ENCODE measurements at regions not wholly inside any gene's neighbourhood (a gene's known extent, or its start where the extent isn't known, plus 50 kb on each side); places are given as distances from the start of the nearest gene placed in this dataset.
A peak's percentile ranks its signal among the peaks of the same experiment; 100 is the strongest.

DNA sequence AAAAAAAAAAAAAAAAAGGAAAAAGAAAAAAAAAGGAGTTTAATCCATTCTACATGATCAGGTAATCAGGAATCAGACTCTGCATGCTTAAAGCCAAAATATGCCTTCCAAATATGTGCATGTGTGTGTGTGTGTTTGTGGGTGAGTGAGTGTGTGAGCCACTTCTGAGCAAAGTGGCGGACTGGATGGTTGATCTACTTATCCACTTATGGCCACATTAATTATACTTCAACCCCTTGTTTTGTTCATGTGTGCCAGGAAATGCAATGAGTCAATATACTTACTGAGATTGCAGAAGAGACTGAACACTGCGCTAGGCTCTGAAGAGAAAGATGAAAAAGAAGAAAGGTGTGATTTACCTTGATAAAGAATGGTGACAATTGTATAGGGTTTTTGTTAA lies 586.5 kb upstream of the NXPH2 start:
- no peak for DNase-seq (ENCODE audit: extremely low read depth, low read depth)

- DNase-seq (ENCODE audit: extremely low read depth, low read depth): no peak
These were observed 585.0 kb upstream of the NXPH2 start for GRCh38 chr2:139365189-139365588.

GRCh38 chr2:139360654-139361053 lies 580.5 kb upstream of the NXPH2 start:
- DNase-seq (ENCODE audit: extremely low read depth, low read depth): no peak

GRCh38 chr2:139359818-139360217 lies 579.6 kb upstream of the NXPH2 start:
- DNase-seq (ENCODE audit: extremely low read depth, low read depth): no peak

DNA sequence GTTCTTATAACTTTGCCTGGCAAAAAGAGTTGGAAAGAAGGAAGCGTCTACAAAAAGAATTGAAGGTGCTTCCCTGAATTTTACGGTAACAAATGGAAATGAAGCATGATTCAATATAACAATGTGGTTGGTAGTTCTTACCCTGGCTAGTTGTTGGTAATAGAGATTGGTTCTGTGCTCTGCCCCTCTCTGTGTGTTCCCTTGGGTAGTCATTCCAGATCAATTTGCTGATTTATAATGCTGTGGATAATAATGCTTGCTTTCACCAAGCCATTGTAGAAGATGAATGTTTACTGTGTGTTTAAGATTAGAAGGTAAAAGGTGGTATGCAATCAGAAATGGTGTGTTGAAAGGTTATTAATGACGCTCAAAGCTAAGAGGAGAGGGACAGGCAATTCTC lies 577.8 kb upstream of the NXPH2 start:
- DNase-seq (ENCODE audit: extremely low read depth, low read depth): no peak

- DNase-seq (ENCODE audit: extremely low read depth, low read depth): no peak
These were observed 574.3 kb upstream of the NXPH2 start for GRCh38 chr2:139354518-139354917.

GRCh38 chr2:139353874-139354273 lies 573.7 kb upstream of the NXPH2 start:
- no peak for DNase-seq (ENCODE audit: extremely low read depth, low read depth)

DNA sequence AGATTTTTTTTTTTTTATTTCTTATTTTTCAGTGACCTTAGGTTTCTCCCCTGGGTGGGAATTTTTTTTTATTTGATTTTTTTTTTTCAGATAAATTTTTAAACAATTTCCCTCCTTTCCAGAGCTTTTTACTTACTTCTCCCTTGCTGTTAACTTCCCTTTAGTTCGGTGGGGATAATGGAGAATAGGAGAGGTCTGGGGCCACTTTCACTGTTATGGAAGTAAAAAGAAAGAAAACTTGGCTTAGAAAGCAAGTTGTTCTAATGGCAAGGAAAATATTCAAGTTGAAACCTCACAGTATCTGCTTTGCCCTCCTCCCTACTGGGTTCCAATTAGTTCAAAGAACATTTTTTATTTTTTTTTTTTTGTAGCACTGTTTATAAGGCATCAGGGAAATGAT lies 537.1 kb upstream of the NXPH2 start:
- DNase-seq (ENCODE audit: extremely low read depth, low read depth): no peak

DNA sequence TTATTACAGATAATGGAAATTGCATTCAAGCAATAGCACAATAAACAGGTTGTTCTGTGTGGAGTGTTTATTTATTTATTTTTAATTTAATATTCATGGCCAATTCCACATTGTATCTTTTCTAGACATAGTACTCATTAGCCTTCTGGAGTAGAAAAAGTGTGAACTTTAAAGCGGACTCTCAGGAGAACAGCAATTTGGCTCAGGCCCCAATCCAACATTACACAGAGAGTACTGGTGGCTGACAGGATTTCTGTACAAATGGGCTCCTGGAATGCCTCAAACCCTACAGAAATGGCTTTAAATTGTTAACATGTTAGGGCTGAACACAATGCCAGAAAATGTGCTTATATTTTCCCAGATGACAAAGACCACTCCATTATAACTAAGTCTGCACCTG lies 533.9 kb upstream of the NXPH2 start:
- no peak for DNase-seq (ENCODE audit: extremely low read depth, low read depth)

DNA sequence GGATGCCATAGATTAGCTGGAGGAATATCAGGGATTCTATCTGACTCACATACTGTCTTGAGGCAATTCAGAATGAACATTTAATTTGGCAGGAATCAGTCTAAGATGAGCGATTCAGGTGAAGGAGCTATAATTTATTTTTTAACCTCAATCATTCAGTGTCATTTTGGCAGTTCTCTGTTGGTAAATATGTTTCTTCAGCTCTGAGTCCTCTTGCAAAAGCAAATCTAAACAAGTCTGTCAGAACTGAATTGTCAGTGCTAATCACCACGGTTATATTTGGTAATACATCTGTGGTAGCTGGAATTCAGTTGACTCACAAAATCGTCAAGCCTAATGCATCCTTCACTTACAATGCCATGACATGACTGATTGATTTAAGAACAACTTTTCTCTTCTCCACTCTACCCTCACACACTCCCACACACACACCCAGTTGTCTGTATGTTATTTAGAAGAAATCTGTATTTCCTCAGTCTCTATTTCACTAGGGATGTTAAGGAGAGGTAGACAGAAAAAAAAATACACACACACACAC lies 516.6 kb upstream of the NXPH2 start:
- no peak for DNase-seq (ENCODE audit: extremely low read depth, low read depth)

- peak; percentile 5 for DNase-seq (ENCODE audit: extremely low read depth, low read depth)
These were observed 513.9 kb upstream of the NXPH2 start for GRCh38 chr2:139293992-139294548.

DNA sequence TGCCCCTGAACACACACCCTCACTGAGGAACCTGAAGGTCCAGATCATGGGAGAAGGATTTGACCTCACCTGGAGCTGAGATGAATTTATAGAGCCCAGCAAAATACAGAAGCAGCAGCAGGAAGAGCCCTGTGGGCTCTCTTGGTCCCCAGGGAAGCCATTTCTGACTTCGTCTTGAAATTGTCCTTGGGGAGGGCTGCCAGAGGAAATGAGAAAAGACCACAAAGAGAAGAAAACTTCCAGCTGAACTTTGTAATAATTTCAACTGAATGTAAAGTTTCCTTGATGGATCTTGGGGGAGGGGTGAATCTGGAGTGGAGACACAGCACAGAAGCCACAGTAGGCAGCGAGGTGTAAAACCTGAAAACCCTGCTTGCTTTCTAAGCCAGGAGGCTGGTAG lies 500.9 kb upstream of the NXPH2 start:
- no peak for DNase-seq (ENCODE audit: extremely low read depth, low read depth)

- no peak for DNase-seq (ENCODE audit: extremely low read depth, low read depth)
These were observed 491.7 kb upstream of the NXPH2 start for GRCh38 chr2:139271879-139272278.

DNA sequence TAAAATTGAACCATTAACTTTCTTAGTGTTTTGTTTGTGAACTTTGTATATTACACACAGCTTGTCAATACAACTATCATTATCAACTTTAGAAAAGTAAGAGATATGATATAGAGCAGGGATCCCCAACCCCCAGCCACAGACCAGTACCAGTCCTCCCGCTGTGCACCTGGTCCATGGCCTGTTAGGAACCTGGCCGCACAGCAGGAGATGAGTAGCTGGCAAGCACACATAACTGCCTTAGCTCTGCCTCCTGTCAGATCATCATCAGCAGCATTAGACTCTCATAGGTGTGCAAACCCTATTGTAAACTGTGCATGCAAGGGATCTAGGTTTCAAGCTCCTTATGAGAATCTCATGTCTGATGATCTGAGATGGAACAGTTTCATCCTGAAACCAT lies 491.0 kb upstream of the NXPH2 start:
- DNase-seq (ENCODE audit: extremely low read depth, low read depth): no peak

- DNase-seq (ENCODE audit: extremely low read depth, low read depth): no peak
These were observed 479.9 kb upstream of the NXPH2 start for GRCh38 chr2:139260052-139260430.

DNA sequence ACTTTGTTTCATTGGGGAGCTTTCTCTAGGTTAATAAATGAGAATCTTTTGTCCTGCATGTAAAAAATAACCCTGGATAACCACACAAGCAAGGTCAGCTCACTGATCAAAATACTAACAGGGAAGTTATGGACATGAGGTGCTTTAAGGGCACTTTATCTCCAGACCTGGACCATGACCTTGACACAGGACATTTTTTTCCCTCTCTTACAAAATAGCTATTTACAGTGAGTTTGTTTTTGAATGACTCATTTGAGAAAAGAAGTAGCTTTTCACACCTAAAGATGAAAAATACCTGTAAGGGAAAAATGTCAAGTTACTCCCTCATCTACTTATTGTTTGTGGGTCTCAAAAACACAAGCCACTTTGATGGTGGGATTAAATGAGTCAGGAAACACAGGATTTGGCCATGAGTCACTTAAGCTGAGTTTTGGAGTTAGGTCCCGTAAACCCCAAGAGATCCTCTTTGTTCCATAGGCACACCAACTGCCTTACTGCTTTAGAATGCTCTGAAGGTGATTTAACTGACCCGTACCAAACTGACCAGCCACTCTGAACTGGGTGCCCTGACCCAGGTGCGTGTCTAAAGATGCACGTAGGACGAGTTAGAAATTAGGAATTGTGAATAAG lies 479.3 kb upstream of the NXPH2 start:
- no peak for DNase-seq (ENCODE audit: extremely low read depth, low read depth)

DNA sequence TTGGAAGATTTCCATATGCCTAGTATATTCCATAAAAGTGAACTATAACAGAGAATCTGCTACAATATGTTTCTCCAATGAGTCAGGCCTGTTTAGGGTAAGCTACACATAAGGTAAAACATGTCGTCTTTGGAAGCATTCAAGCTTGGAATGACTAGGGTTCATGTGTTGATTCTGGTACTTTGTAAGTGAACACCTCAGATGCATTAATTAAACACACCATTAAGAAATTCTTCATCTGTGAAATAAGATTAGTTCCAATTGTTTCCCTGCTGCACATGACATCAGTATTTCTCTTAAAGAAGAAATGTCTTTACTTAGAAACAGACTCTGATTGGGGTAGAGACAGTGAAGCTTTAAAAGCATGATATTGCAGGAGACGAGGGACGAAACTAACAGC lies 461.1 kb upstream of the NXPH2 start:
- no peak for DNase-seq (ENCODE audit: extremely low read depth, low read depth)

DNA sequence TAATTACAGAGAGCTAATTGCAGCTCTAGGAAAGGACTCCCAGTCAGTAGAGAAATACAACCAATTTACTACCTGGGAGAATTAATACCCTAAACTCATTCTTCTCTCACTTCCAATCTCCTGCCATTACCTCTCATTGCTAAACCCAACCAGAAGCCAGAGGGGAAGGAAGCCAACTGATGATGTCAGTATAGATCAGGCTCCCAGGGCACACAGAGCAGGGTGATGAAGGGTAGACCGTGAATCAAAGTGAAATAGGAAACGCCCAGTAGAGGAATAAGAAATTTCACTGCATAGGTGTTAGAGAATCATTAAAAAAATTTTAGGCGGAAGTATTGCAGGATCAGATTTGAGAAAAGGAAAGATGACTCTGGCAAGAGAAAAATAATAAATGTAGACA lies 456.8 kb upstream of the NXPH2 start:
- no peak for DNase-seq (ENCODE audit: extremely low read depth, low read depth)

- DNase-seq (ENCODE audit: extremely low read depth, low read depth): no peak
These were observed 450.7 kb upstream of the NXPH2 start for GRCh38 chr2:139230881-139231280.

DNA sequence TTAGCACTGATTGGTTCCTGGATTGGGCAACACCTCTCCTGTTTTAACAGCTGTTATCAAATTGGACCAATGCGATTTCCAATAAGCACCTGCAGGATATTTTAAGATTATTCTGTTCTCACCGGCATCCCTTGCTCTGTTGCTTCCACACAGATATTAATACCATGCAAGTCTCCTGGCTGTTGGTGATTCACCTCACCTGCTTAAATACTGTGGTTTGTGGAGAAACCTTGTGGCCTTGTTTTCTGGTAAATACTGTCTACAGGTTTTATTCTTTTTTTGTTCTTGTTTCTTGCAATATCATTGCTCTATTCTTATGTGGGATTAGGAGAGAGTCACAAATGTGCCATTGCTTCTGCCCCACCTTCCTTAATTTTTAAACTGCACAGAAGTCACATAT lies 448.1 kb upstream of the NXPH2 start:
- DNase-seq (ENCODE audit: extremely low read depth, low read depth): no peak

- DNase-seq (ENCODE audit: extremely low read depth, low read depth): no peak
These were observed 445.8 kb upstream of the NXPH2 start for GRCh38 chr2:139225961-139226360.

GRCh38 chr2:139218181-139218580 lies 438.0 kb upstream of the NXPH2 start:
- no peak for DNase-seq (ENCODE audit: extremely low read depth, low read depth)

DNA sequence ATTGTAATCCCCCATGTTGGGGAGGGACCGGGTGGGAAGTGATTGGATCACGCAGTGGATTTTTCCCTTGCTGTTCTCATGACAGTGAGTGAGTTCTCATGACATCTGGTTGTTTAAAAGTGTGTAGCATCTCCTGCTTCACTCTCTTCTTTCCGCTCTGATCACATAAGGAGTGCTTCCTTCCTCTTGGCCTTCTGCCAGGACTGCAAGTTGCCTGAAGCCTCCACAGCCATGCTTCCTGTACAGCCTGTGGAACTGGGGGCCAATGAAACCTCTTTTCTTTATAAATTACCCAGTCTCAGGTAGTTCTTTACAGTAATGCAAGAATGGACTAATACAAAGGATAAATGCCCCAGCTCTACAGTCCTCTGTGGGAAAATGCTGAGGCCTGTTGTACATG lies 437.5 kb upstream of the NXPH2 start:
- no peak for DNase-seq (ENCODE audit: extremely low read depth, low read depth)

All from NCI-H460 (cell line).